K562 (cell line): ENCODE measurements at regions not wholly inside any gene's neighbourhood (a gene's known extent, or its start where the extent isn't known, plus 50 kb on each side); places are given as distances from the start of the nearest gene placed in this dataset.

Experiments
- ATAC-seq: fragments of 200-7000 bp; cut with Tn5 transposase; 3 replicates; pipeline ENCODE4 v1.9.1; 2020; ENCODE audit warnings: moderate library complexity
- BruUV-seq: library from RNA; stranded (reverse); fragments of 400-500 nt; replicated peaks from 2 replicates; lab custom pipeline; 2021; lab: Mats Ljungman, UMichigan
- CTCF ChIA-PET: fragments of 300-600 bp; formaldehyde crosslinking; extraction: SDS; loops from one replicate; lab custom pipeline; 2021; ENCODE audit warnings: low intra/inter-chr PET ratio; lab: Yijun Ruan, JAX
- POLR2A ChIA-PET: fragments of 300-600, 350-650 bp; sonication (Branson Sonifier 250); formaldehyde crosslinking; extraction: SDS; loops from one replicate; lab custom pipeline; 2021; ENCODE audit warnings: antibody characterized with exemption, inconsistent platforms; lab: Yijun Ruan, JAX
- DNase-seq, 4 experiments: peaks; one replicate each; pipeline versions ENCODE4 v3.0.0 to v3.0.0-alpha.2; 2011 to 2018; ENCODE audit warnings: low spot score in 3 of 4, mixed read lengths in 3 of 4; ENCODE audit errors: extremely low read depth in 1 of 4
- FAIRE-seq: peaks from 2 replicates; lab custom pipeline; 2011; peaks lifted over from hg19 to GRCh38; lab: Jason Lieb, UNC
- H2AFZ ChIP-seq: 2 replicates; pipeline ENCODE4 v1.6.0; 2011; ENCODE audit warnings: low read depth, low read length, control low read depth, inconsistent platforms
- H3K27ac ChIP-seq: fragments of 200-600 bp; 3 replicates; pipeline ENCODE4 v1.8.0; 2011; ENCODE audit warnings: low read depth, mild to moderate bottlenecking, control low read depth, inconsistent platforms, low read length, moderate library complexity, mixed read lengths; ENCODE audit errors: extremely low read depth
- H3K27me3 ChIP-seq, 2 experiments: fragments of 300-600 bp in 1 of 2; 2 replicates in 1 of 2; 3 replicates in 1 of 2; pipeline versions ENCODE4 v1.6.0 to v1.8.0; 2011; ENCODE audit warnings: inconsistent platforms in 2 of 2, low read length in 2 of 2, mild to moderate bottlenecking in 1 of 2, mixed read lengths in 1 of 2, moderate library complexity in 1 of 2; ENCODE audit not compliant: control insufficient read depth in 2 of 2, insufficient read depth in 2 of 2
- H3K36me3 ChIP-seq: fragments of 300-600 bp; 3 replicates; pipeline ENCODE4 v1.8.0; 2011; ENCODE audit warnings: mild to moderate bottlenecking, low read length, inconsistent platforms; ENCODE audit not compliant: control insufficient read depth, insufficient read depth
- H3K4me1 ChIP-seq, 2 experiments: fragments of 200-600 bp in 1 of 2; replicated peaks in 1 of 2; 2 replicates in 1 of 2; 3 replicates in 1 of 2; pipeline versions ENCODE4 v1.5.1 to v1.8.0; 2011; ENCODE audit warnings: inconsistent platforms in 2 of 2, low read length in 2 of 2, mild to moderate bottlenecking in 1 of 2, mixed read lengths in 1 of 2, moderate library complexity in 1 of 2; ENCODE audit not compliant: control insufficient read depth in 2 of 2, insufficient read depth in 2 of 2
- H3K4me2 ChIP-seq: 2 replicates; pipeline ENCODE4 v1.6.1; 2011; ENCODE audit warnings: low read length, control low read depth, inconsistent platforms, mixed read lengths; ENCODE audit not compliant: insufficient read depth
- H3K4me3 ChIP-seq: fragments of 200-600 bp; sonication (generic), shearing (Covaris generic); 2 replicates; pipeline ENCODE4 v1.5.1; 2016; ENCODE audit warnings: control low read depth, inconsistent platforms
- H3K79me2 ChIP-seq: fragments of 200-600 bp; 3 replicates; pipeline ENCODE4 v1.8.0; 2011; ENCODE audit warnings: low read length, inconsistent platforms; ENCODE audit not compliant: control insufficient read depth, insufficient read depth
- H3K9ac ChIP-seq, 2 experiments: 2 replicates each; pipeline versions ENCODE4 v1.6.0 to v1.6.1; 2011; ENCODE audit warnings: low read depth in 2 of 2, low read length in 2 of 2, control low read depth in 1 of 2, inconsistent platforms in 1 of 2, mild to moderate bottlenecking in 1 of 2, mixed read lengths in 1 of 2; ENCODE audit not compliant: insufficient read depth in 1 of 2
- H3K9me1 ChIP-seq: one replicate; pipeline ENCODE4 v1.6.0; 2011; ENCODE audit warnings: inconsistent platforms, mild to moderate bottlenecking, low read length, moderate library complexity; ENCODE audit not compliant: control insufficient read depth, insufficient read depth
- H3K9me3 ChIP-seq: replicated peaks from 2 replicates; pipeline ENCODE4 v1.5.1; 2011; ENCODE audit warnings: low read depth, low read length, inconsistent platforms; ENCODE audit not compliant: control insufficient read depth, insufficient read depth
- H4K20me1 ChIP-seq: replicated peaks from 2 replicates; pipeline ENCODE4 v1.6.1; 2011; ENCODE audit warnings: low read length, inconsistent platforms, mixed read lengths; ENCODE audit not compliant: control insufficient read depth, insufficient read depth
- ARID1B ChIP-seq: fragments of 450-650 bp; IDR thresholded peaks from 2 replicates; pipeline ENCODE4 v1.6.1; 2016; ENCODE audit warnings: antibody characterized with exemption, mild to moderate bottlenecking, inconsistent platforms
- ATF2 ChIP-seq: sonication (generic); formaldehyde crosslinking; IDR thresholded peaks from 2 replicates; pipeline ENCODE4 v1.8.1; 2022; ENCODE audit warnings: missing genetic modification reagents
- CHD7 ChIP-seq: fragments of 200-600 bp; sonication (generic); IDR thresholded peaks from one replicate; pipeline ENCODE4 v1.6.1; 2012; ENCODE audit warnings: mild to moderate bottlenecking, low read depth, low read length, inconsistent platforms
- MBD1 ChIP-seq: fragments of 250-450 bp; sonication (Bioruptor Pico); IDR thresholded peaks from 2 replicates; pipeline ENCODE4 v1.8.0; 2022; ENCODE audit warnings: inconsistent platforms
- MEF2A ChIP-seq: IDR thresholded peaks from 2 replicates; pipeline ENCODE4 v1.6.1; 2011; ENCODE audit warnings: low read depth, mild to moderate bottlenecking, low read length, moderate library complexity; ENCODE audit not compliant: control insufficient read depth
- TFAM ChIP-seq: fragments of 250-450 bp; sonication (Bioruptor Pico); conservative IDR thresholded peaks from 2 replicates; pipeline ENCODE4 v1.5.0; 2021; ENCODE audit warnings: mild to moderate bottlenecking, moderate library complexity
- WGBS: fragments of 100-300 bp; shearing (Covaris generic); methylation state at CpG from one replicate; pipeline ENCODE4 v1.1.6; 2016; ENCODE audit warnings: low coverage, mixed read lengths; ENCODE audit not compliant: insufficient coverage; ENCODE audit errors: missing lambda C conversion rate; 5-methylcytosine and 5-hydroxymethylcytosine counted together
- in situ Hi-C: fragments of 300-500 bp; cut with MboI; formaldehyde crosslinking; loops from 4 replicates; pipeline ENCODE4 v1.15.0; 2018; ENCODE audit warnings: inconsistent platforms, mixed read lengths
- intact Hi-C: fragments of 100-400 bp; cut with micrococcal nuclease; formaldehyde crosslinking; loops from 2 replicates; pipeline ENCODE4 v1.14.2; 2022

GRCh38 chrX:56029691-56030090, 202.5 kb upstream of the KLF8 start:
- Histone ChIP-seq H3K4me3 (no peak overlapping the region), H3K27ac (no peak overlapping the region)
- CTCF ChIA-PET: no interaction called here
- TF ChIP-seq MBD1 (CRISPR knock-in tag) (no peak), ATF2 (CRISPR knock-in tag) (no peak), TFAM (CRISPR knock-in tag) (no peak), ARID1B (no peak), MEF2A (no peak), CHD7 (no peak)

More at GRCh38 chrX:56029691-56030090, 202.5 kb upstream of the KLF8 start:
- DNase-seq: no peak
- no peaks in the 10 kb centered on the region for H3K36me3 ChIP-seq
- no peaks in the 10 kb centered on the region for H3K27me3 ChIP-seq
- in situ Hi-C loops: no loop called here
- no peaks in the 10 kb centered on the region for H3K79me2 ChIP-seq
- H2AFZ ChIP-seq: no peak overlapping the region
- no peak overlapping the region for H3K4me2 ChIP-seq
- H3K9me1 ChIP-seq: no peaks in the 10 kb centered on the region
- no peaks in the 10 kb centered on the region for H3K9me3 ChIP-seq
- no peaks in the 10 kb centered on the region for H4K20me1 ChIP-seq
- no peaks in the 10 kb centered on the region; a peak in 1 of 5 replicates for H3K4me1 ChIP-seq
- no peak overlapping the region for H3K9ac ChIP-seq
- WGBS: 3% methylated on average over 6 of the region's 8 CpGs
- no TSS peak for BruUV-seq
- POLR2A ChIA-PET: no interaction called here
- intact Hi-C loops: no loop called here
- FAIRE-seq: no peak
- no peak for ATAC-seq
